ACHN (cell line): ENCODE measurements at regions not wholly inside any gene's neighbourhood (a gene's known extent, or its start where the extent isn't known, plus 50 kb on each side); places are given as distances from the start of the nearest gene placed in this dataset.

Experiments used
- DNase-seq: peaks from one replicate; pipeline ENCODE4 v3.0.0-alpha.2; 2015
- in situ Hi-C: cut with HindIII; loops from 2 replicates; pipeline ENCODE4 v1.10.0; 2017; ENCODE audit warnings: low sequenced_read_pairs, low pct_ligation_motif_present, low pct_unique_long_range_greater_than_20kb

DNA sequence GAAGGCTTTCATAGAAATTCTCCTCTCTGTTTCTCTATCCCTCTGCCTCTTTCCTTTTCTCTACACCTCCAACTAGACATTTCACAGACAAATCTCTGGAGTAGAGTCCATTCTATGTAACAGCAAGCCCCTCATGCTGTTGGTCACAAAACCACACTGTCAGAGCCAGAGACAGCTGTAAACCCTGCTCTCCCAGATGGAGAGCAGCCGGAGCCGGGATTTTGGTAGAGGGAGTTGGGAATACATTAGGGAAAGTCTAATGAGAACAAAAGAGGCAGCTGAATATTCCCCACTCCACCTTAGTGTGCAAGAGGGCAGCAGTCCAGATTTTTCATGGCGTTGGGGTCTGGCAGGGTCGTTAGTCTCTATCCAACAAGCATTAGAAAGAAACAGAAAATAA, 68.3 kb upstream of the EDN1 start:
- in situ Hi-C loops, result no loop called here

DNA sequence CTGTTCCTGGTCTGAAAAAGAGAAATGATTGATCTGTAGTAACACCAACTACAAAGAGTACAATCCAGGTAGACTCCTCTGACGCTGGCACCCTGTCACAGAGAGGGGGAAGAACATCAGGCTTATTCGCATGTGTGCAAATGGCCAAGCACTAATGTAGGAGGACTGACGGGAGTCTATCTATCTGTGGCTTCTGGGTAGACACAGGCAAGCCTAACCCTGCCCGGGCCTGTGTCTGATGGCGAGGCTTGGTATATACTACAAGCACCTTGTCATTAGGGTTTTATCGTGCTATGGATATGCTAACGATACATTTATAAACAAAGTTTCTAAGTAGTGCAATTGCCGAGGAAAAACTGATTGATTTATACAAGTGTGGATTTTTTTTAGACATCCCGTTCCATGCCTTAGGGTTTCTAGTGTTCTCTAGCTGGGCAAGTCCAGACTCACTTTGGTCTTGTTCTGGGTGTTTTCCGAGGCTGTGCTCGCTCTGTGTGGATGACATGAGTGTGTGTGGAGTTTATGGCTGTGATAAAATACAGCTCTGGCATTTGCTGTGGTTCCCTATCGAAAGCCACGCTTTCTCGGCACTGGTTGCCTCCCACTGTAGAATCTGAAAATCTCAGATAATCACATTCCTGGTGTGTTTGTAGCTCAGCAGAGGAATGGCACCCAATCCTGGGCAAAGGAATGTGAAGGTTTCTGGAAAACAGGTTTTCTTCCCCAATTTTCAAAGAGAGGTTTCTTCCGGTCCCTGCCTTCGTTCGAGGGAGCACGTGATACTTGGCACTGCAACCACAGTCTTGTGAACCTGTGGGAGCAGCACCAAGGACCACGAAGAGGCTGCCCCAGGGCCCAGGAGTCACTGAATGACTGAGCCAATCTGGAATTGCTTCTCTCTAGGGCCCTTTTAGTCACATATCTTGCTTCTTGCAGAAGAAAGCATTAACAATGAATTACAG, 67.5 kb upstream of the EDN1 start:
- in situ Hi-C loops, result no loop called here
- no peak for DNase-seq

More for the DNA sequence above, 68.3 kb upstream of the EDN1 start:
- no peak for DNase-seq

DNA sequence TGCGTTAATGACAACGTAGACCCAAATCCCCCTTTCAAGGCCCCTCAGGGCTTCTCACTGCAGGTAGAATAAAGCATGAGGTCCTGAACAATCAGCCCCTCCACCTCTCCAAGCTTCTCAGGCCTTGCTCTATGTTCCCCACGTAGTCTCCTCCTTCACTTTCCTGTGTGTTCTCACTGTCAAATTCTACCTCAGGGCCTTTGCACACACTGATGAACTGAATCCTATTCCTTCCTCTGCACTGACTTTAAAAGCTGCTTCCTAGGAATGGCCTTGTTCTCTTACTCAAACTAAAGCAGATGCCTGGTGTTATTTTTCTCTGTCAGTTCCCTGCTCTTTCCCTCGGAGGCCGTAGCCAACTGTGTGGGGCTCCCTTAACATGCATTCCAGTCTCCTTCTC, 66.8 kb upstream of the EDN1 start:
- in situ Hi-C loops, result no loop called here
- no peak for DNase-seq

DNA sequence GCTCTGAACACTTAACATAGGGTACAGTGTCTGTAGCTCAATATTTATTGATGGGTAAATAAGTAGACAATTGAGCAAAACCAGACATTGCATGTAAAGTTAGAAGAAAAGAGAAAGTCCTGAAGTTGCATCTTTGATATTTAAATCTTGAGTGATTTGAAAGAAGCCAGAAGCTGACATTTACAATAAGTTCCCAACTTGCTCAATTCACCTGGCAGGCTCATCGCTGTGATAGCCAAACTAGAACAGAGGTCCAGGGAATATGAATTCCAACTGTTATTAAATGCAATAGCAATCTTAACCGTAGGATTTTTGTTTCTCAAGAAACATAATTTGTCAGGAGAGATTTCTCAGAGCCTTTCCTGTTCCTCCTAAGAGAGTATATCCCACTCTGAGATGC, 65.9 kb upstream of the EDN1 start:
- no peak for DNase-seq
- in situ Hi-C loops, result no loop called here

DNA sequence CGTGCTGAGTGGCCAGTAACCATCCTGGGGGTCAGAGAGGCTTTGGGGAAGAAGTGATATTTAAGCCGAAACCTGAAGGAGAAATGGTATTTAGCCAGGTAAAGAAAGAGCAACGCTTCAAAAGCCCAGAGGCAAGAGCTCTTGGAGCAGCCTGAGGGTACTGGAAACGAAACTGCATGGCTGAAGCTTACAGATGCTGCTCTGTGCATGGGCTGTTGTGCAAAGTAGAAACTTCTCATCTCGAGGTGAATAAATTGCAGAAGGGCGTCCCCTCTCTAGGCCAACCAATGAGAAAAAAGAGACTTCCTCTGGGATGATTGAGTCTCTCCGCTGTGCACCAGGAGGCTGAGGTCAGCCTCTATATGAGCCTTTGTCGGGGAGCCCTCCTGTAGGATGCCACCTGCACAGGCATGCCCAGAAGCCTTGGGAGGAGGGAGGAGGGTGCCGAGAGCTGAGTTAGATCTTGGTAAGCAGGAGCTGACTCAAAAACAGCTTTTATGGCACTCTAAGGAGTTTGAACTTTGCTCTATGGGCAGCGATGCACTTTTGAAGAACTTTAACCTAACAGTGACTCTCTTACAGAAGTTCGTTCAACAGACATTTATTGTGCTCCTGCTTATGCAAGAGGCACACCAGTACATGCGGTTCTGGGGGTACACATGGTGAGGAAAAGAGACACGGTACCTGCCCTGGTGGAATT, 61.6 kb upstream of the EDN1 start:
- in situ Hi-C loops, result no loop called here
- no peak for DNase-seq

DNA sequence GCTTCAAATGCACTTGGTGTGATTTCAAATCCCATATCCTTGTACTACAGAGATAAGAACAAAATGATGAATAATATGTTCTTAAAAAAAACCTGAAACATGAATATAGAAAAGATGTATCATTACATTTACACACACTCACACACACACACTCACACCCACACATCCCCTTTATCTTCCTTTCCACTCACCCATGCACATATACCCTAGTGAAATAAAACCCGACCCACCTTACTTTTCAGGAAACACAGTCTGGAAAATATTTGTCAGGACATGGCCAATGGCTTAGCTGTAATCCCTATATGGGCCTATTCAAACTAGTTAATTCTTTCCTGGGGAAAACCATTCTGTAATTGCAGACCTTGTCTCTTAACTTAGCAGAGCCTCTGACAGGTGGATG, 60.8 kb upstream of the EDN1 start:
- in situ Hi-C loops, result no loop called here
- no peak for DNase-seq

DNA sequence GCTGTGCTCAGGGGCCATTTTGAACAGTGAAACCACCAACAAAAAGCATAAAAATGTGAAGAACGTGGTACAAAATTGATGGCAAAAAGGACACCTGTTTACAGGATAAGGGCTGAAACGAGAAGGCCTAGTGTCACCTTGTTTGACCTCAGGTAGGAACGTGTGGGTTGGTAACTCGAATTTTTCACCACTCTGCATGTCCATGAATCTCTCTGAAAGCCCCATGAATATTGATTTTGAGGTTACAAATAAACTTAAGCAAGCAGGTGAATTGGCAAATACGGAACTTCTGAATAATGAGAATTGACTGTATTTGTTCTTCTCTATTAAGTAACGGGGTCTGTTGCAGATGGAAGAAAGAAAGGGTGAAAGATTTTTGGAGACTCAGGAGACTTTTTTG, 59.6 kb upstream of the EDN1 start:
- in situ Hi-C loops, result no loop called here
- DNase-seq, result no peak

DNA sequence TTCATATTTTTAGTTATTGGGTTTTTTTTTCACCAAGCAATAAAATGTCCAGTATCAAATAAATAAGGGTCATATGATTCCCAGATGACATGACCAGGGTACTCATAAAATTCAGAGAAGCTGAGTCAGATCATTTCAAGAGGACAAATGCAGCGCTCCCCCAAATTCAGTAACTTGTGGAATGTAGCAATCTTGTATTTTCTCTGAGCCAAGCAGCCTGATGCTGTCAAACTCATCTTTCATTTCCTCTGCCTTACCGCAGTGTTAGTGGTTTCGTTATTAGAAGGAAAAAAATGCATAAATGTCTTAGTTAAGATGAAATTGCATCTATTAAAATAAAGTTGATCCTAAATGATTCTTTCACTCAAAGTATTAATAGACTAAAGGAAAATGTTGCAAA, 57.8 kb upstream of the EDN1 start:
- in situ Hi-C loops, result no loop called here
- DNase-seq, result no peak

DNA sequence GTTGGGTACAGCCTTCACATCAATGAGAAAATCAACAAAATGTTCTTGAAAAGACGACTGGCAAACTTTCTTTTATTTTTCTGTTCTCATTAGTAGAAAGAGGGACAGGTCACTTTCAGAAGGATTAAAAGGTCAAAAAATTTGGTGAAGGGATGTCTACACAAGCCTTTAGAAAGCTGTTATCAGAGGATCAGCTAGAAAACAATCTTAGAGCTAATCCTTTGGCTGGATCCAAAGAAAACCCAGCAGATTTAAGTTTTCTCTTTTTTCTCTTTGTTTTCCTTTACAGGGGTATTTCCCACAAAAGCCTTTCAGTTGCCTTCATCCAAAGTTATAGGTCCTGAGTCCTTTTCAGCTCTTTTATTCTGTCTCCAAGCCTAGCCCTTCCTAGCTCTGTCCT, 57.3 kb upstream of the EDN1 start:
- DNase-seq, result no peak
- in situ Hi-C loops, result no loop called here

DNA sequence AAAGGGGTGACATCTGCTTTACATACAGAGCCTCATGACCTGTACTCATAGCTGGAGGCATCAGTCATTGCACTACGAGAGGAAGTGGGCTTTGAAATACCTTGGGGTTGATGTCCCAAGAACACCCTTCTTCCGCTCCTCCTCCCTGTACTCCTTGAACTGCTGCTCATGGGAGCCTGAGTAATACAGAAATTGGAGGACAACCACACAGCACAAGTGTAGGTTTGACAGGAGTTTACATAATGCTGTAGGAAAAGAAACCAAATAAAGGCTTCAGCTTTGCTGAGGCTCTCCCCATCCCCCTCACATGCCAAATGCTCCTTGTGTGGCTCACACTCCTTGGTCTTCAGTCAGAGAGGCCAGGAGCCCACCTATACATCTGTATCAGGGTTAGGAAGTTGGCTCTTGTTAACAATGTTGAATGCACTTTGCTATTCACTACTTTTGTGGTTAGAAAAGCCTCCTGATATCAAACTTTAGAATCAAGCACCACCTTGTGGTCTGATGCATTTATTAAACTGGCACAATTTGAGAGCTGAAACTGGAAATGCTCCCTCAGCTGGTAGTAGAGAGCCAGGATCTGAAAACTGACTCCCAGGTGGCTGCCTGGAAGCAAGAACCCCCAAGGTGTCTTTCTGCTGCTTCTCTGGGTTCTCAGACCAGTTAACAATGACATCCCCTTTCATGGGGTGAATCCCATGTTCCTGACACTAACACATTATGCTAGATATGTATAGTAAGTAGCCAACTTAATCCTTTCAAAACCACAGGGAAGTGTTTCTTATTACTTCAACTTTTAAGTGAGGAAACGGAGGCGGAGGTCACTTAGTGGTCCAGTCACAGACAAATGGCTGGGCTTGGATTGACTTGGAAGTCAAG, 56.2 kb upstream of the EDN1 start:
- in situ Hi-C loops, result no loop called here
- peak; percentile 81 for DNase-seq

DNA sequence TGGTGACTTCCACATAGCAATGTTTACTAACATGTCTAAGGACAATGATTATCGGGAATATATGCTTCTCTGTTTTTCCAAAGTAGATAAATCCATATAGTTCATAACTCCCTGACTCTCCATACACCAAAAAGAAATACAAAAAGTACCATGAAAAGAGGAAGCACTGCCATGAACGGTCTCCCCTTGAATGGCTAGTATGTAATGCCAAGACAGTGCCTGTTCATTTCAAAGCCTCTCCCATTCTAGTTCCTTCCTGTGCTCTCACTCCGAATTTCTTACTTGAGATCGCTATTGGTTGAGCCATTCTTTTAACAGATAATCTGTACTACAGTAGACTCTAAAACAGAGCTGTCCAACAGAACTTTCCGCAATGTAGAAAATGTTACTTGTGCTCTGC, 54.8 kb upstream of the EDN1 start:
- in situ Hi-C loops, result no loop called here
- no peak for DNase-seq

DNA sequence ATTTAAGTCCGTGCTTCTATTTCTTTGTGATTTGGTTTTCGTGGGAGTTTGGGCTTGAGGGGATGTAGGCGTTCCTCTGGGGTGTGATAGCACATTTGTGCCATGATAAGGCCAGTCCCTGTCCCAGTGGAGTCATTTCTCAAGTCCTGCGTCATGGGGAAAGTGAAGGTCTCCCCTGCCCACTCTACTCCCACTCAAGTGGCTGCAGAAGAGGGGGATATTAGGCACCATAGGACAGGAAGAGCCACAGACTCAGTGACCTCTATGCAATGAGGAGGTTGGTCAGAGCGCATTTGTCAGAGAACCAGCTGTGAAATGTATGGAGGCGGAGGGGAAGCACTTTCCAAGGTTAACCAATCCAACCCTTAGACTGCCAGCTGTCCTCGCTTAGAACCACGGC, 51.9 kb upstream of the EDN1 start:
- in situ Hi-C loops, result no loop called here
- no peak for DNase-seq
